ENCODE measurements at regions not wholly inside any gene's neighbourhood (a gene's known extent, or its start where the extent isn't known, plus 50 kb on each side); places are given as distances from the start of the nearest gene placed in this dataset.
"Not testable (repeated sequence)": the region's sequence is repeated elsewhere in the genome, so short reads cannot be mapped to it uniquely, and the experiment has no call there.

GRCh38 chr15:31433091-31433490 lies 106.5 kb downstream of the KLF13 start:
- no peak for DNase-seq

DNA sequence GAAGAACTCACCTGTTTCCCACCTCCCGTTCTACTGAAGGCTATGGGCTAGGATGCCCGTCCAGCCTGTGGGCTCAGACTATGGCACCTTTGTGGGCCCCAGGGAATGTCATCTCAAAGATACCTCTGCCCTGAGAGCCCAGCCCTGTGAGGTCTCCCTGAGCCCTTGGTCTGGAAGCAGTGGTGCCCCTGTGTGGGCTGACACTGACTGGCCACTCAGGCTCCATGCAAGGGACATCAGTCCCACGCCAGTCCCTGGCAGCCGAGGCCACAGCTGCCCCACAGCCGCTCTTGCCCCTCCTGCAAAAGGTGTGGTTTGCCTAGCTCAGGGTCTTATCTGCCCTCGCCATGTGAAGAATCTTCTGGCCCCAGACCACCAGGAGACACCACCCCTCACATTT lies 106.9 kb downstream of the KLF13 start:
- DNase-seq: no peak

GRCh38 chr15:31434275-31434587 lies 107.6 kb downstream of the KLF13 start:
- no peak for DNase-seq

- DNase-seq: peak in 3 of 51 donors; percentile 19 to 35 (median 31)
These were observed 108.1 kb downstream of the KLF13 start for GRCh38 chr15:31434588-31435260.

DNA sequence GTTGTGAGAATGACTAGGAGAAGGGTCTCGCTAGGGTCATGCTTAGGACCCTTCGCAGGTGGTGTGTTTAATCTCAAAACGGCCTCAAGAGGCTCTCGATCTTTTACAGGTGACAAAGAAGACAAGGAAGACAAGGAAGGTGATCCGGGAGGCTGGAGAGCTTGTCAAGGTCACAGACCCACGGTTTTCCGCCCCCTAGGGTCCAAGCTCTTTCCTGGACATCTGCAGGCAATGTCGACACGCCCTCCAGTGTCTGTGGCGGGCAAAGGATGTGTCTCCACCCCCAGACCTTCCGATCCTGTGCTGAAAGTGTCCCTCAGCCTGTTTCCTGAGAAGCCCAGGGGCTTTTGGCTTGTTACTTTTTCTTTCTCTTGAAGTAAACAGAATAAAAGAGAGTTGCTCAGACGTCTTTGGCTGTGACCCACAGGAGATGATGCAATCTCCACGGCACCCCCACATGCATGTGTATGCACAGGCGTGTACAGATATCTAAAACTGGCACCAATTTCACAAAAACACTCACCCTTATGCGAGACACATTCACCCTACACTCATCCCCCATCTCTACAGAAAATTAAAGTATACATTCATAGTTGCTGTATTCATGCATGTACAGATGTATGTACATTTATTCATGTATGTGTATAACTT lies 108.8 kb downstream of the KLF13 start:
- peak in 39 of 51 donors; percentile 5 to 80 (median 45) for DNase-seq

- DNase-seq: peak in 1 of 51 donors; percentile 39
These were observed 109.4 kb downstream of the KLF13 start for GRCh38 chr15:31435912-31436628.

DNA sequence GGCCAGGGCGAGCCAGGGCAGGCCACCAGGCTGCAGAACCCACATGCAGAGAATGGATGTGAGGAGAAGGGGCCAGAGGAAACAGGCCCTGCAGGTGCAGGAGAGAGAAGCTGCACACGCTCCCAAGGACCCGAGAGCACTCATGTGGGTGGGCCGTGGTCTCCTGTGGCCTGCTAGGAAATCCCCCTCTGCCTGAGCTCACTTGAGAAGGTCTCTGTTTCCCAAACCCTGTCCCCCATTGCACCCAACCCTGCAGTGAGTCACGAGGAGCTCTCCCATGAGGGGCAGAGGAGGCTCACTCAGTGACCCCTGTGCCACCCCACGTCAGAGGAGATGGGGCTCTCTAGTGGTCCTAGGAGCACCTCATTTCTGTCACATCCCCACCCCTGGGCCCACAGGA lies 111.1 kb downstream of the KLF13 start:
- DNase-seq: no peak

GRCh38 chr15:31438601-31439265 lies 112.1 kb downstream of the KLF13 start:
- no peak for DNase-seq

- DNase-seq: no peak
These were observed 112.7 kb downstream of the KLF13 start for GRCh38 chr15:31439328-31439727.

DNA sequence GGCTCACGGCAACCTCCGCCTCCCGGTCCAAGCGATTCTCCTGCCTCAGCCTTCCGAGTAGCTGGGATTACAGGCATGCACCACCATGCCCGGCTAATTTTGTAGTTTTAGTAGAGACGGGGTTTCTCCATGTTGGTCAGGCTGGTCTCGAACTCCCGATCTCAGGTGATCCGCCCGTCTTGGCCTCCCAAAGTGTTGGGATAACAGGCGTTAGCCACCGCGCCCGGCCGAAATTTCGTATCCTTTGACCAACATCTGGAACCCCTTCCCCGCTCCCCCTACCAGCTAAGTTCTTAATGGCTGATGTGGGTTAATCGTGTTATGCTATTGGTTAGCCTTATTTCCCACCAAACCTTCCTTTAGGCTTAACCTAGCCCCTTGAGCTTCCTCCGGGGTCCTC lies 113.6 kb downstream of the KLF13 start:
- not testable (repeated sequence) for DNase-seq

GRCh38 chr15:31440754-31441311 lies 114.2 kb downstream of the KLF13 start:
- peak in 32 of 51 donors; percentile 9 to 74 (median 32) for DNase-seq

DNA sequence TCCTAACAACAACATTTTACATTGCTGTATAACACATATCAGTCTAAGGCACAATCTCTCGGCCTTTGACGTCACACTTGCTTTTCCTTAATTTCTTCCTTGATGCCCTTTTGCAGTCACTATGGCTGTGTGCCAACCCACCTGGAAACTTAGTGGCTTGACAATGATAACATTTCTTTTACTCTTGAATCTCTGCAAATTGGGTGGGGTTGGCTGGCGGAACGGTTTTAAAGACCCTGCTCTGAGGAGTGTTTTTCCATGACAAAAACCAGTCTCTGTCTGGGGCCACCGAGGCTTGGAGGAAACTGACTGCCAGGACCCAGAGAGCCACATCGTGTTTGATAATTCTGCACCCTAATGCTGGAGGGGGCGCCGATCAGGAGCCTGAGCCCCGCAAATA lies 115.6 kb downstream of the KLF13 start:
- DNase-seq: no peak

DNA sequence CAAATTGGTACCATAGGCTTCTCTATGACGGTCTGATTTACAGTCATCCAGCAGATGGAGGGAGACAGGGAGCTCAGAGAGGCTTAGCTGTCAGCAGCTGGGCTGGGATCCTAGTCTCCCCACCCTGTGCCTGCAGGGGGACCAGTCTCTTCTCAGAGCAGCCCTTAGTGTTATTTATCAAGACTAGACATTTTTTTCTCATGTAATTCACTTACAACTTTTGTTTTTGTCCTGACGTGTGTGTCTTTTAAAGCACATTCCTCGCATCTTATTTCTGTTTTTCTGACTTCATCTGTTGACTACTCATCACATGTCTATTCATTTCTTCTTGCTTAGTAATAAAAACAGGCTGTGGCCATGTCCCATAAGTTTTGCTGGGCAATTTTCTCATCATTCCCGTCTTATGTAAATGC lies 116.1 kb downstream of the KLF13 start:
- DNase-seq: peak in 1 of 51 donors; percentile 14

GRCh38 chr15:31444844-31445243 lies 118.2 kb downstream of the KLF13 start:
- DNase-seq: no peak

- no peak for DNase-seq
These were observed 119.9 kb downstream of the KLF13 start for GRCh38 chr15:31446546-31446945.

DNA sequence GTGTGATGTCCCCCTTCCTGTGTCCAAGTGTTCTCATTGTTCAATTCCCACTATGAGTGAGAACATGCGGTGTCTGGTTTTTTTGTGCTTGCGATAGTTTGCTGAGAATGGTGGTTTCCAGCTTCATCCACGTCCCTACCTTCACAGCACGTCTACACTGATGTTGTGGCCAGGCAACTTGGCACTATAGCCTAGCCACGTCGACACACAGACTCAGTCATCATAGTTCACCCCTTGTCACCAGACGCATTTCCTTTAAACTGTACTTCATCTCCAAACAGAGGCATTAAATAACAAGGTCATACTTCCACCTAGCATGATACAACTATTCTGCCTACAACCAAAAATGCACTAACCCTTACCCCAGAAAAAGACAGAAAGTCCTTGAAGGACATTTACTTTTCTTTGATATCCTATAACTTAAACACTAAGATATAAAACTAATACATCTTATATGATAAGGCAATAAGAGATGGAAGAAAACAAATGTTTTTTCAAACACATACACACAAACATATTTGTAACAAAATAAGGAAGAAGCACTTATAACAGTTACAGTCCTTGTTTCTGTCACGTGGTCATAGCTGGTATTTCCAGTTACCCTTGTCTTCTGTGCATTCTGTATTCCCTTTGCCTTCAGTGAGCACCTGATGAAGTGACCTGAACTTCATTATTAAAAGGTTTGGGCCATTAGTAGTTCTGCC lies 121.4 kb downstream of the KLF13 start:
- DNase-seq: no peak

DNA sequence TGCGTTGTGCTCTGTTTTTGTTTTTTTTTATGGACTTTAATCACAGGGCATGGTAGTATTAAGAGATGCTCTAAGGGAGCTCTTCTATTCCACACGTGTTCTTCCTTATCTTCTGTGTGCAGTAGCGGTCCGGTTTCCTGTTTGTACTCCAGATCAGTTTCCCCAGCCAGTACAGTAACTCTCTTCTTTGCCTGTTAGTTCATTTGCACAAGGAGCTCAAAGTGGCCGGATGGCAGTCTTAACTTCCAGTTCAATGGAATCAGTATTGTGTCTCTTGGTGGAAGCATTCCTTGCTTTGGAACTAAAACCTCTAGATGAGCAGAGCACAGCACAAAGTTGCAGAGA lies 122.0 kb downstream of the KLF13 start:
- DNase-seq: no peak

GRCh38 chr15:31452595-31453557 lies 126.2 kb downstream of the KLF13 start:
- no peak for DNase-seq

DNA sequence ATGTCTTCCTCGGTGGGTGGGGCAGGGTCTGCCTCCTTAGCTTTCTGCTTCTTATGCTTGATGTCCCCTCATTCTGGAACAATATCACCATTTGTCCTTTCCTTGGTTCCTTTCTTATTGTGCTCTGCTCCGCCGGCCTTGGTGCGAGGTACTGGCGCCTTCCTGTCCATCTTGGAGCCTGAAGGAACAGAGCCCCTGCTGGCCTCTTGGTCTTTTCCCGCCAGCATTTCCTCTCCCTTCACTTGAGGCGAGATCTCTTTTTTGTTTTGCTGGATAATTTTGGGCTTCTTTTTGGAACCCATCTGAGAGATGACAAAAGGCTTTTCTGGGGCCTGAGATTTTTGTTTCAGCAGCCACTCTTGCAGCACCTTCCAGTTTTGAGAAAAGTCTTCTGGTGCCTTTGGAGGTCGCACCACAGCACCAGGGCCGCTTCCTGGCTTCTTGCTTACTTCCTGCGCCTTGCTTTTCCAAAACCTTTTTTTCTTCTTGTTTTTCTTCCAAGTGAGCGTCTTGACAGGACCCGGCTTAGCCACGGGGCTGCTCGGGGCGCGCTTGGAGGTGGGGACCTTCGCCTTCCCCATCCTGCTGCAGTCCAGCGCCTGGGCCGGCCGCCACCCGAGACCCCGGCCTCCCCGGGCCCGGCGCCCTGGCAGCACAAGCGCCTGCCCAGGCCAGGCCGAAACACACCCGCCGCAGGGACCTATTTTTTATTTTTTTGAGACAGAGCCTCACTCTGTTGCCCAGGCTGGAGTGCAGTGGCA lies 127.1 kb downstream of the KLF13 start:
- no peak for DNase-seq

Data from hypothalamus (tissue), 51 donors.